NCI-H2196 treated with DMSO at 0.1 percent for 48 hours (cell line): ENCODE measurements at regions not wholly inside any gene's neighbourhood (a gene's known extent, or its start where the extent isn't known, plus 50 kb on each side); places are given as distances from the start of the nearest gene placed in this dataset.
A peak's percentile ranks its signal among the peaks of the same experiment; 100 is the strongest.
"Not testable (repeated sequence)": the region's sequence is repeated elsewhere in the genome, so short reads cannot be mapped to it uniquely, and the experiment has no call there.

ENCODE experiments used
- DNase-seq: peaks from one replicate; lab custom pipeline; 2025; ENCODE audit not compliant: unreplicated experiment; lab: John Stamatoyannopoulos, UW

DNA sequence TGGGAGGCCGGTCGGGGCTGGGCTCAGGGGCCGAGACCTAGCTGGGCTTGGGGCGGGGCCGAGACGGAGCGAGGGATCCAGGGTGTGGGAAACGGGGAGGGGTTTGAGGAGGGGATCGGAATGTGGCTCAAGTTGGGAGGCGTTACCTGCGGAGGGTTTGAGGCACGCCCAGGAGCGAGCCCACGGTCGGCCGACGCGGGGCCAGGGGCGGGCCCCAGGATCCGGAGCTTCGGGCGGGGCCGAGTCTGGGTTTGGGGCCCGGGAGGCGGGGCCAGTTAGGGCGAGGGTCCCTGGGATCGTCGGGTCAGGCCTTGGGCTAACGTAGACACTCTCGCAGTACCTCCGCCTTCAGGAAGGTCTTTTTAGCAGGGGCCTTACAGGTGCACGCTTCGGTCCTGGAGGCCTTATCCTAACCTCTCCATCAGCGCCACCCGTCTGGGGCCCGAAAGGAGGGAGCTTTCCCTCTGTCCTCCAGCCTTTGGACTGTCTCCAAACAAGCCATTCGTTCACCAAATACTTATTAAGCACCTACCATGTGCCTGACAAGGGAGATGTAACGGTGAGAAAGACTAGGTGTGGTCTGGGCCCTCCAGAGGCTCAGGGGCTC, 228.2 kb upstream of the FRG2C start:
- not testable (repeated sequence) for DNase-seq

DNA sequence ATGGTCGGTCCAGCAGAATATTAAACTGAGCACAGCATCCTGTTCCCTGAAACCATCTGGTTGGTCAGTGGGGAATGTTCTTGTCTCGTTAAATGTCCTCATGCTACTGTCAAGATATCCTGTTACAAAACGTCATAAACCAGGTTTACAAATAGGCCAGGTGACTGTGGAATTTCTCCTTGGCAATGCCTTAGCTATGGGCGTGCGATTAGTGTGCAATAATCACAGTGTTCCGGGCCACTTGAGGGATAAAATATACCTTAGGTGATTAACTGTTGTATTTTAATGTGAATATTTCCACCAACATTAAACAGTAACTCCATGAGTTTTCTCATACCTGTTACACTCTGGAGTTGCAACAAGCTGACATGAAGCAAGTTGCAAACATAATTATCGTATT, 223.1 kb upstream of the FRG2C start:
- DNase-seq, result not testable (repeated sequence)

DNA sequence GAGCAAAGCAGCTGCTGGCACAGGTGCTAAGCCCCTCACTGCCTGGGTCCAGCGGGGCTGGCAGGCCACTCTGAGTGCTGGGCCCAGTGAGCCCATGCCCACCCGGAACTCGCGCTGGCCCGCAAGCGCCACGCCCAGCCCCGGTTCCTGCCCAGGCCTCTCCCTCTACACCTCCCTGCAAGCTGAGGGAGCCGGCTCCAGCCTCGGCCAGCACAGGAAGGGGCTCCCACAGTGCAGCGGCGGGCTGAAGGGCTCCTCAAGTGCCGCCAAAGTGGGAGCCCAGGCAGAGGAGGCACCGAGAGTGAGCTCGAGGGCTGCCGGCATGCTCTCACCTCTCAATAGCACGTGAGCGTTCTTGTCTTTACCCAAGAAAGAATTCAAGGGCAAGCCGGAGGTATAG, 219.5 kb upstream of the FRG2C start:
- not testable (repeated sequence) for DNase-seq

DNA sequence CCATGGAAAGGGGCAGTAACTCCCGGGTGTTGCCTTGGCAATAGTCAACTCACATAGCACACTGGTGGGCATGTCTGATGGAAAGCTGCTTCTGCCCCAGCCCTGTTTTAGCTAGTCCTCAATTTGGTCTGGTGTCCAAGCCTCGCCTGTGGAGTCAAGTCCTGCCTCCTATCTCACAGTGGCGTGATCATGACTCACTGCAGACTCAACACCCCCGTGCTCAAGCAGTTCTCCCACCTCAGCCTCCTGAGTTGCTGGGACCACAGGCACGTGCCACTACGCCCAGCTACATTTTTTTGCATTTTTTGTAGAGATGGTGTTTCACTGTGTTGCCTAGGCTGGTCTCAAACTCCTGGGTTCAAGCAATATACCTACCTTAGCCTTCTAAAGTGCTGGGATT, 218.9 kb upstream of the FRG2C start:
- DNase-seq, result not testable (repeated sequence)

DNA sequence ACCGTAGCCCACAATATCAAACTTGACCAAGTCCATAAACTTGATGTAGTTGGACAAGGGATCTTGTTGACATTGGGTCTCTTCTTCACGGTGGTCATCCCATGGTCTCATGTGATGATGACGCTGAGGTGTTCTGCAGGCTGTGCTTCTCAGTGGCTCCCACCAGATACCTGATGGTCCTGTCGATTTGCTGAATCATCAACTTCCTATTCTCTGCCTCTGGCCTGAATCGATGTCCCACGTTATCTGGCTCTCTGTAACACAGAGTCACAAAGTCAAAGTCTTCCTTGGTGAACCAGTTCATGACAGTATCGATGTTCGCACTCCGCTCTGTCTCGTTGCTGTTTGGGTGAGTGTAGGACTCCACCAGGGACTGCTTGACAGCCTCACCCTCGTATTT, 217.2 kb upstream of the FRG2C start:
- not testable (repeated sequence) for DNase-seq

DNA sequence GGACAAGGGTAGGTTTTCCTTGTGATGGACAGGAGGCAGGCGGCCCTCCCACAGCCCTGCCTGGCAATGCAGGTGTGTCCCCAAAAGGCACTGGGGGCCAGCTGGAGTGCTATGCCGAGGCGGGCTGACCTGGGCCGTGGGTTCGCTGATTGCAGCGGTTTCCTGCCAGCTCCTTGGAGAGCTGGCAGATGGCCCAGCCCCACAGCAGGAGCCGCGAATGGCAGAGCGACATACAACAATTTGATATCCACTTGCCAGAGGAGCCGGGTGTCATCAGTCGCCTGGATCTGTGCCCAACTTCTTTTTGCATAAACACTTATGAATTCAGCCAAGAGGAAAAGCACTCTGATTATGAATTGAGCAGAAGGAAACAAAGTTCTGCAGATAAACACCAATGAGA, 210.8 kb upstream of the FRG2C start:
- DNase-seq, result peak; percentile 55

DNA sequence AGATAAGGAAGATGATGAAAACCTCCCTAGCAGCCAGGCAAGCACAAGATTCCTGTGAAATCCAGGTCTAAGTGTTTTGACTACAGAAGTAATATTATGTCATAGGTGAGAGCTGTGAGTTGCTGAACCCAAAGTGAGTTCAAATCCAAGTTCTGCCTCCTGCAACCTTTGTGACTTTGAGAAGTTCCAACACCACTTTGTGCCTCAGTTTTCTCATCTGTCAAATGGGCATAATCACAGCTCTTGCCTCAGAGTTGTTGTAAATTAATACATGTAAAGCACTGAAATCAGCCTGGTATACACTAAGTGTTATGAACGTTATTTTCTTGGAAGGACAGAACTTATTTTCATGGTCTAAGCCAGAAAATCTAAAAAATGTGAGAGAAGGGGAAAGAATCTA, 210.3 kb upstream of the FRG2C start:
- not testable (repeated sequence) for DNase-seq

DNA sequence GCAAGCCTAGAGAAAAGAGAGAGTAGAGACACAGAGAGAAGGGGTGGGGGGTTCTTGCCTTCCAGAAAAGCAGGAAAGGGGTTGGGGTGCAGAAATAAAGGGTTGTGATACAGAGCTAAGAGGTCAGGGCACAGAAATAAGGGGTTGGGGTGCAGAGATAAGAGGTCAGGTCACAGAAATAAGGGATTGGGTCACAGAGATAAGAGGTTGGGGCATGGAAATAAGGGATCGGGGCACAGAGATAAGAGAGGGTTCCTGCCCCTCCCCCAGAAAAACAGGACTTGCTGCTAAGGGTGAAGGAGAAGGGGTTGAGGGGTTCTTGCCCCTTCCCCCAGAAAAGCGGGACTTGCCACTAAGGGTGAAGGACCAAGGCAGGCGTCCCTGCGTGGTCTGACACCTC, 189.6 kb upstream of the FRG2C start:
- DNase-seq, result not testable (repeated sequence)

DNA sequence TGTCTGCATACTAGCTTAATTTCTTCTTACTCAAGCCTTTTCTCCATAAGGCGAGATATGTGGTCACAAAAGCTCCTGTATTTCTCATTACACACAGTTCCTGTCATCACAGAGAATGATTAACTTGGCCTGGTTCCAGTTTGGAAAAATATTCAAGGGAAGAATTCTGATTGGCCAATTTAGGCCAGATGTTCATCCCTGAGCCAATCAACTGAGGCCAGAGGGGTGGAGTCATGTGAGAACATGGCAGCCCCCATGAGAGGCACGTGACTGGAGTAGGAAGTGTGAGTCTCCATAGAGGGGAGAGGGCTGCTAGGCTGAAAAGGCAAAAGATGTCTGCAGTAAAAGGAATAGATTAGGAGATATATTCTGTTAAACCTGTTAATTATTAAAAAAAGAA, 167.5 kb upstream of the FRG2C start:
- not testable (repeated sequence) for DNase-seq

DNA sequence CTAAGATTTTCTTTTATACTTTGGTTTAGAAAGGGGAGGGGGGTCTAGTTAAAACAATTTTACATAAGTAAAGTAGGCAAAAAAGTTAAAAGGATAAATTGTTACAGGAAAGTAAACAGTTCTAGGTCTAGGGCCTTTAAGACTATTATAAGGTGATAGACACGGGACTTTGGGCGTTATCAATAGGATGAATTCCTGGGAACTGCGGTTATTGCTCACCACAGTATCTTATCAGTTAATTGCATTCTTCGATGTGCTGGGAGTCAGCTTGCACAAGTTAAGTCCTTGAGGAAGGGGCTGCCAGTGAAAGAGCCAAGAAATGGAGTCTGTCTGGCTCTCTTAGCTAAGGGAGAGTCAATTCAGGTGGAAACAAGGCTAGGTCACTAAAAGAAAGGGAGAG, 163.8 kb upstream of the FRG2C start:
- not testable (repeated sequence) for DNase-seq

DNA sequence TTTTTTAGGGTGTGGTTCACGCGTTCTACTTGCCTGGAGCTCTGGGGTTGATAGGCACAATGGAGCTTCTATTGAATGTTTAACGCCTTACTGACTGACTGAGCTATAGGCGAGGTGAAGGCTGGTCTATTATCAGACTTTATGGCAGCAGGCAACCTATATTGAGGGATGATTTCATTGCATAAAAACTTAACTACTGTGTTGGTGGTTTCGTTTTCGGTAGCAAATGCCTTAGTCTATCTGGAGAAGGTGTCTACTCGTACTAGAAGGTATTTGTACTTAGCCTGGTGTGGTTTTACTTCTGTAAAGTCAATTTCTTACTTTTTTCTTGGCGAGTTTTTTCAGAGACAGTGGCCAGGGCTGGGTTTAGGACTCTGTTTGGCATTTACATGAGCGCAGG, 162.0 kb upstream of the FRG2C start:
- DNase-seq, result not testable (repeated sequence)

DNA sequence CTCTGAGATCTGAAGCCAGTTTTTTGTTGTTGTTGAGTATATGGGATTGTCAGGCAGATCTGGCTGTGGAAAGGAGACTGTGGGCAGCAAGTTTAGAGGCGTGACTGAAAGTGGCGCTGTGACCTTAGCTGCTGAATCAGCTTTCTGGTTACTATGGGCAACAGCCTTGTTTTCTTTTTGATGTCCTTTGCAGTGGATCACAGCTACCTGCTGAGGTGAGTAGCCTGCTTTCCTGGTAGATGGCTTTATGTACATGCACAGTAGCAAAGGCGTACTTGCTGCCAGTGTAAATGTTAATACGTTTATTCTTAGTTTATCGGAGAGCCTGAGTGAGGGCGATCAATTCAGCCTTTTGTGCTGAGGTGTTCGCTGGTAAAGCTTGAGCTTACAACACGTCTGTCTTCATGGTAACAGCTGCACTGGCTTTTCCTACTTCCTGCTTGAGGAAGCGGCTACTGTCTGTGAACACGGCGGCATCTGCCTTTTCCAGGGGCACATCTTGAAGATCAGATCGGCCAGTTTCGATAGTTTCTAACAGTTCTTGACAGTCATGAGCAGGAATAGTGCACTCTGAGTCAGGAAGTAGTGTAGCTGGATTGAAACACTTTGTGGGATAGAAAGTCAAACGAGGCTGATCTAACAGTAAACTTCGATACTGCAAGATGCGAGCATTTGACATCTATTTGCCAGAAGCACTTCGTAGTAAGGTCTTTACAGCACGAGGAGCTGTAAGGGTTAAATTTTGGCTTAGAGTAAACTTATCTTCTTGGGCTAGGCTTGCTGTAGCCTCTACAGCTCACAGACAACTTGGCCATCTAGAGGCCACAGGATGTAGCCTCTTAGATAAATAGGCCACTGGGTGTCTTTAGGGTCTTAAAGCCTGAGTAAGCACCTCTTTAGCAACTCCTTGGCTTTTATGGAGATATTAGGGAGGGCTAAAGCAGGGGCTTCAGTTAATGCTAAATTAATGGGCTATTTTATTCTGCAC, 161.1 kb upstream of the FRG2C start:
- DNase-seq, result not testable (repeated sequence)

DNA sequence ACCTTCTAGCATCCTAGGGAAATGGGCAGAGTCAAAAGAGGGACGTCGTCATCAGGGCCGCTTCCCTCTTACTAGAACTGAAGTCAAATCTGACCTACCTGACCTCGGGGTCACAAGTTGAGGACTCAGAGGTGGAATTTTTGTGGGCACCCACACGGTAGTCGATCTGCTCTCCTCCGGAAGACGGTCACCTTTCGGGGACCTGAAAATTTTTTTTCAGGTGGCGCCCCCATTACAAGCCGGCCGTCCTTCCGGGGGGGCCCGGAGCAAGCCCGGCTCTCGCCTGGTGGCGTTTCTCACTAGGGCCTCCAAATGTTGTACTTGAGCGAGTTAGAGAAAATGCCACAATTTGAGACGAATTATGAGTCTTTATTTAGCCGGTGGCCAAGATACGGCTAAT, 157.5 kb upstream of the FRG2C start:
- DNase-seq, result no peak

DNA sequence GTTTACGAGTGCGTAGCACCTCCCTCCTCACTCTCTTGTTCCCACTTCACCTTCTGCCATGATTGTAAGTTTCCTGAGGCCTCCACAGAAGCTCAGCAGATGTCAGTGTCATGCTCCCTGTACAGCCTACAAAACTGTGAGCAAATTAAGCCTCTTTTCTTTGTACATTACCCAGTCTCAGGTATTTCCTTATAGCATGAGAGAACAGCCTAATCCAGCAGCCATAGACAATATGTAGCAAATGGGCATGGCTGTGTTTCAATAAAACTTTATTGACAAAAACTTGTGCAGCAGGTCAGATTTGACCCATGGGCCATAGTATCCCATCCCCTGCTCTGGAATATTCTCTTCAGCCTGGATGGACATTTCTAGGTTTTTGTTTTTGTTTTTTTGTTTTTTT, 156.2 kb upstream of the FRG2C start:
- not testable (repeated sequence) for DNase-seq

DNA sequence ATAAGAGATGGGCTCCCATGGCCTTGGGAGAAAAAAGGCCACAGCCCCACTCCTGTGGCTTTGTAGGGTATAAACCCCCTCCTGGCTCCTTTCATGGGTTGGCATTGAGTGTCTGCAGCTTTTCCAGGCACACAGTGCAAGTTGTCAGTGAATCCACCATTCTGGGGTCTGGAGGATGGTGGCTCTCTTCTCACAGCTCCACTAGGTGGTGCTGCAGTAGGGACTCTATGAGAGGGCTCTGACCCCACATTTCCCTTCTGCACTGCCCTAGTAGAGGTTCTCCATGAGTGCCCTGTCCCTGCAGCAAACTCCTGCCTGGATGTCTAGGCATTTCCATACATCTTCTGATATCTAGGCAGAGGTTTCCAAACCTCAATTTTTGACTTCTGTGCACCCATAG, 136.5 kb upstream of the FRG2C start:
- DNase-seq, result not testable (repeated sequence)

DNA sequence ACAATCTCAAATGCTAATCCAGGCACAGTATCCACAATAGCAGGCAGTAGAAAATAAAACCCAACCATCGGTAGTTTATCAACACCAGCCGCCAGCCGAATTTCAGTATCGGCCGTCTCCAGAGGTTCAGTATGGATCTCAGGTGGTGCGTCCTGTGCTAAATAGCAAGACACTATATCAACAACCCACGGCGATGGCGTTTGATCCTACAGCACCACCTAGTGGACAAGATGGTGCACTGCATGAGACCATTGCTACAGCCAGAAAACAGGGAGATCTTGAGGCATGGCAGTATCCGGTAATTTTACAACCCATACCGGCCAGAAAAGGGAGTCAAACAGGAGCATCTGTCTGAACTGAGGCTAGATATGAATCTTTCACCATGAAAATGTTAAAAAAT, 112.0 kb upstream of the FRG2C start:
- not testable (repeated sequence) for DNase-seq

DNA sequence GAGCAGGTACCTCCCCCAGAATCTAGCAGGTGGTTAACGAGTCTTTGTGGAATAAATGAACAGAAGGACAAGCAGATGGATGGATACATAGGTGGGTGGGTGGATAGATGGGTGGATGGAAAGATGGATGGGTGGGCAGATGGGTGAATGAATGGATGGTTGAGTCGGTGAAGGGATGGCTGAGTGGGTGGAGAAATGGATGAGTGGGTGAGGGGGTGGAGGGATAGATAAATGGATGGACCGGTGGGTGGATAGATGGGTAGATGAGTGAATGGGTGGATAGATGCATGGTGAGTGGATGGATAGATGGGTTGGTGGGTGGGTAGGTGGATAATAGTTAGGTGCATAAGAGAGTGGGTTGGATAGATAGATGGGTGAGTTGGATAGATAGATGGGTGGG, 99.7 kb upstream of the FRG2C start:
- DNase-seq, result not testable (repeated sequence)

DNA sequence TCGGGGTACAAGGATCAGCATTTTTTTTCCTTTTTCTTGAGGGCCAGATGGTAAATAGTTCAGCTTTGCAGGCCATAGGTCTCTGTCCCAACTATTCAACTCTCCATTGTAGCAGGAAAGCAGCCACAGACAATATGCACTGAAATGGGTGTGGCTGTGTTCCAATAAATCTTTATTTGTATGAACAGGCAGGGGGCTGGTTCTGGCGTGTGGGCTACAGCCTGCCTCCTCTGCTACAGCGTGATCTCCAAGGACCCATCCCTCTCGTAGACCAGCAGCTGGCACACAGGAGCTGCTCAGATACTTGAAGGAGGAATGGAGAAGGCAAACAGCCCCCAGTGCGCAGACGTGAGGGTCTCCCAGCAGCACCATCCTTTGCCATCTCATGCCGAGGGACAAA, 91.8 kb upstream of the FRG2C start:
- DNase-seq, result not testable (repeated sequence)

DNA sequence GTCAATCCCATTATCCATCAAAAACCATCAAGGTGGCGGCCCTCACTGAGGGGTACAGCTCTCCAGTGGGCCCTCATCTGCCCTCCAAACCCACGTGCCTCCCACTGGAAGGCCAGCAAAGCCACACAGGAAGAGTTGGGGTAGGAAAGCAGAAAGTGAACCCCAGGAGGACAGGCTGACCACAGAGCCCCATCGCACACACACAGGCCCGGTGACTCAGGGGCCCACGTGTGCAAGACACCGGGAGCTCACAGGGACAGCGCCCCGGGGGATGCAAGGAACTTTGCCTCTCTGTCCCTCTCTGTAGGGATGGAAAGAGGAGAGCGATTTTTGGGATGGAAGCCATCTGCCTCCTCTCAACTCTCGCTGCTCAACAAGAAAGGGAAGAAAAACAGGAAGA, 85.0 kb upstream of the FRG2C start:
- DNase-seq, result not testable (repeated sequence)

DNA sequence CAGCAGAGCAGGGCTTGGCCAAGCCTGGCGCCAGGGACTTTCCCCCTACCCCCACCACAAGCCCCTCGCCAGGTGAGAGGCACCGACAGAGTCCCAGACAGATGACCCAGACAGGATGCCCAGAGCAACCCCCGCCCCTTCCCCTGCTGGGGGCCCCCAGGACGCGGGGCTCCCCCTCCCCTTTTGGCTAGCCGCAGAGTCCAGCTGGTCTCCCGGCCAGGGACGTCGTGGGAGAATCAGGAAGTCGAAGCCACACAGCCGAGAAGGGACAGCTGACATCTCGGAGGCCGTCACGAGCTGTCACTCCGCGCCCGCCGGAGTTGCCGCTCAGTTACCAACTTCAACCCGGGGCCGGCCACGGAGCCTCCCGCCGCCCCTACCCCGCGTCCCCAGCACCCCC, 84.6 kb upstream of the FRG2C start:
- DNase-seq, result not testable (repeated sequence)

DNA sequence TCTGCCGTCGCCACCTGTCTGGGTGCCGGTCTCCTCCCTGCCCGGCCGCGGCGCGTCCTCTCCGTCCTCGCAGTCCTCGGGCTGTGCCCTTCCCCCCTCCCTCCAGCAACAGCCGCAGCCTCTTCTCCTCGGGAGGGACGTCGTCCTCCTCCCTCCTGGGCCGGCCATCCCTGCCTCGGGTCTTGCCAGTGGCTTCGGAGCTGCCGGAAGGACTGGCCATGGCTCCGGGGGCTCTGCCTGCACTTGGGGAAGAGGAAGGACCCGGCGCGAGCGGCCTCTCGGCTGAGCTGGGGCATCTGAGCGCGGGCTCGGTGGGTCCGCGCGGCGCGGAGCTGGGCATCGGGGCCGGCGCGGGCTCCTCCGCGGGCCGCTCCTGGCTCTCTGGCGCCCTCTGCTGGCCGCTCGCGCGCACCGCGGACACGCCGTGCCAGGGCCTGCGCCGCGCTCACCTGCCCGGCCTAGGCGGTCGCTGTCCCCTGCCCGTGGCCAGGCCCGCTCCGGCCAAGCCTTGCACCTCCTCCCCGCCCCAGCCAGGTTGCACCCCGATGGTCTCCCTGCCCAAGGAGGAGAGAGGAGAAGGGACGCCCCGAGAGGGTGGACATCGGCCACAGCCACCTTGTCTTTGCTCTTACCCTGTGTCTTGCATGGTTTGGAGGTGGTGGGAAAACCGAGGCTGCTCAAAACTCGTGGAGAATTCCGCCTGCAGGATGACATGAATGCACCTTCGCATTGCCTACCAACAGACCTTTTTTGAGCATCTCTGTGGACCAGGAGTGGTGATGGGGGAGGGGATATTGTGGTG, 83.9 kb upstream of the FRG2C start:
- DNase-seq, result not testable (repeated sequence)
